HG03460 (cell line): ENCODE measurements at regions not wholly inside any gene's neighbourhood (a gene's known extent, or its start where the extent isn't known, plus 50 kb on each side); places are given as distances from the start of the nearest gene placed in this dataset.

ENCODE experiments used
- ATAC-seq: cut with Tn5 transposase; IDR thresholded peaks from one replicate; pipeline ENCODE4 v1.9.1; 2021; ENCODE audit not compliant: unreplicated experiment

DNA sequence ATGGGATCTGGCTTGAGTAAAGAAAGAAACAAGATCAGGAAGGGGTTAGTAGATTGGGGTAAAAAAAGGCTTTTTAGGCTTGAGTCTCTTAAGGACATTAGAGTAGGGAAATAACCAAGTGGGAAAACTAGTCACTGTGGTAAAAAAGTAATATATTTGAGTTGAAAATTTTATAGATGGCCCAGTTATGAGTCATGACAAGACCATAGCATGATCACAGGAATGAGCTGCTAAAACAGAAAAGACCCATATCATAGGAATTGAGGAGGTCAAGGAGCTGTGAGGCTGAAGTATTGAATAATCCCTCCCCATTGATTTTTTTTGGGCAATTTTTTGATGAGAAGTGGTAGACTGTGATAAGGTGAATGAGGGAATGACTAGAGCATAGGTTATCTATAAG, 69.2 kb upstream of the TBC1D5 start:
- ATAC-seq = no peak

DNA sequence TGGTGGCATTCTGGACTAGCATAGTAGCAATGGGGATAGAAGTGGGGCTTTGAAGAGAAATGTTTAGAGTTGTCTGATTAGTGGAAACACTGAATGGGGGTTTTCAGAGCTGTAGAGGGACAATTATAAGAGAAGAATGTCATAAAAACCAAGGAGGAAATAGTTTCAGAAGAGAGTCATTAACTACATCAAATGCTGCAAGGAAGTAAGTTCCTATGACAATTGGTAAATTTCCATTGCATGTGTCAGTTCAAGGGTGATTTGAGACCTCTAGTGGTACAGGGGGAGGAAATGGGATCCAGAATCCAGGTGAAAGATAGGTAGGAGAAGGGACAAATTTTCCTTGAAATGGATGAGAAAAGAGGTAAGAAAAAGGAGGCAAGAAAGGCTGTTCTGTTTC, 68.3 kb upstream of the TBC1D5 start:
- no peak for ATAC-seq

DNA sequence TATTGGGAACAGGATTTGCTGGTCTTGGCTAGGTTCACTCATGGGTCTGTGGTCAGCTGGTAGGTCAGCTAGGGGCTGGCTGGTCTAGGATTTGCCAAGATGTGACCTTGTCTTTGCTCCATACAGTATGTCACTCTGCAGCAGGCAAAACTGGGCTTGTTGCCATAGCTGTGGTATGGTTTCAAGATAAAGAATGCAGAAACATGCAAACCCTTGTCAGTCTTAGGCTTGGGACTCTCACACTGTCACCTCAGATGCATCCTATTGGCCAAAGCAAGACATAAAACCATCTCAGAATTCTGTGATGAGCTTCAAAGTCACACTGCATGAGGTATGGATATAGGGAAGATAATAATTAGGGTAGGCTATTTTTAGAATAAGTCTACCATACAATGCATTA, 66.6 kb upstream of the TBC1D5 start:
- ATAC-seq = no peak

DNA sequence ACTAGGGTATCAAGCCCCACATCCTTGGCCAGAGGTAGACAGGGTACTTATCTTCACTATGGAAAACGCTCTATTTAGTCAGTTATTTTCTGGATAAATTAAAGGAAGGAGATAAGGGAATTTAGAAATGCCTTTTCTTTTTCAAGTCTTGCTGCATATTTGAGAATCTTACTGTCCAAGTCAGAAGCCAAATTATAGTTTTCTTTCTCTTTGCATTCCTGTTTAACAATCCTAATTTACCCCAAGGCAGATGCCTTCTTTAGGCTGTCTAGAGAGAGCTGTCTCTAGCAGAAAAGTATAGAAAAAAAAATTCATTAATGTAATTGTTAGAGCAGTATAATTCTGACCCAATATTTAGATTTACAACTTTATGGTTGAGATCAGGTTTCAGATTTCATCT, 64.4 kb upstream of the TBC1D5 start:
- no peak for ATAC-seq

DNA sequence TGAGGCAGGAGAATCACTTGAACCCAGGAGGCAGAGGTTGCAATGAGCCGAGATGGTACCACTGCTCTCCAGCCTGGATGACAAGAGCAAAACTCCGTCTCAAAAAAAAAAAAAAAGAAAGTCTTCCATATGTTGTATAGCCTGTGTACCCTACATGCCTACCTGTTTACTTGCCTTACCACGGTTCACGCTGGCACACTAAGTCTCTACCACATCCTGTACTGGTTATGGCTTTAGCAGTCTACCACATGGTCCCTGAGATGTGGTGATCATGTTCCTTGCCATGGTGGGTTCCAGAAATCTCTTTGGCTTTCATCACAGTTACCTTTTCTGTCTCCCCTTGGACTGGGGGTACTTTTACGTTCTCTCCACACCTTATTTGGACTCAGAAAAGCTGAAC, 63.8 kb upstream of the TBC1D5 start:
- no peak for ATAC-seq

DNA sequence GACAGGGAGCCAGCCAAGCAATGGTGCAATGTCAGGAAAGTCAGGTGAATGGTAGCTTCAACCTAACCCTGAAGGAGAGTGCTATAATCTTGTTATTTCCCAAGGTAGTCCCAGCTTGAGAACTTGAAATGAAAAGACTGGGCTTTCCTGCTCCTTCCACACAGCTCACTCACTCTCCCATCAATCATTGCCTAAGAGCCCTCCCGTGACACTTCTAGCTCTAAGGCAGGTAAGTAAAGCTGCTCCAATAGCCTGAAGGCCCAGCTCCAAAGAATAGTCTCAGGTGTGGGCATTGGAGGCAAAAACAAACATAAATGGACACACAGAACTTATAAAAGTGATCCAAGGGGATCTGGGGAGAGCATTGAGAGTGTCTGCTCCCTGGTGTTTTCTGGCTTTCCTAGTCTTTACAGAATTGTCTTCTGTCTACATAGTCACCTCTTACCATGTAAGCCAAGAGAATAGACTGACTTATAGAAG, 63.1 kb upstream of the TBC1D5 start:
- no peak for ATAC-seq

DNA sequence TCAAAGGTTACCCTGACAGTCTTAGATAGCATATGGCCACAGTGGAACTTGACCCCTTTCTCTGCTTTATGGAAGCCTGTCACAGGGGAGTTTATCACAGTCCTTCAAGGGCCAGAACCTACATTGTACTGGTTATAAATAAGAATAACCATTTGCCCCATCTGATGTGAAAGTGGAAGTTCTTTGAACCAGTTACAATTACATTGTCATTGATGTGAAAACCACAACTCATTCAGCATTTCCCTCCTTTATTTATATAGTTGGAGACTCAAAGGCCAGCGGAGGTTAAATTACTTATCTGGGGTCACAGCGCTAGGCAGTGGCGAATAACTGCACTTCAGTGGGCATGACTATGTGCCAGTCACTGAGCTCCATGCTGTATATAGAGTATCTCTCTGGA, 60.5 kb upstream of the TBC1D5 start:
- ATAC-seq = no peak

DNA sequence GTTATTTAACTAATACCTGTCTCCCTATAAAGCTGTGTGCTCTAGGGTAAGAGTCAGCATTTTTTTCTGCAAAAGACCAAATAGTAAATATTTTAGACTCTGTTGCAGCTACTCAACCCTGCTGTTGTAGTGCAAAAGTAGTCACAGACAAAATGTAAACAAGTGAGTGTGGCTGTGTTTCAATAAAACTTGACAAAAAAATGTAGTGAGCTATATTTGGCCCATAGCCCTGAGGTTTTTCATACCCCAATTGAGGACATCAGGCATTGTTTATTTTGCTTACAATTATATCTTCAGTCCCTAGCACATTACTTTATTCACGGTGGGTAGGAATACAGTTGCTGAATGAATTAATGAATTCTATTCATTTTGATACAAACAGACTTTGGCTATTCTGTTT, 58.7 kb upstream of the TBC1D5 start:
- no peak for ATAC-seq

DNA sequence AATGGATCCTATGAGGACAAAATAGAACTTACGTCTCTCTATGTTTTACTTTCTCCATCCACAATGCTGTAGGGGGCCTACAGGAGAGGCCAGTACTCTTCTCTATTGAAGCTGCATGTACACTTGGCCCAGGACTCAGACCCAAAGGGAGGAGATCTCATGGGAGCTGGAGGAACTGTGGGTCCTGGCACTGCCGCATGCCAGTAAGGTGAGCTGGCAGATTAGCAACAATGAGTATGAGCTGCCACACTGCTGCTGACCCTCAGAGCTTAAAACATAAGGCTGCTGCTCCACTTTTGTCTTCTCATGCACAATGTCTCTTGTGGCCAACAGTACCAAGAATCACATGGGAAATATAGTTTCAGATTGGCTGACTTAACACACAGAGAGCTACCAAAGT, 57.8 kb upstream of the TBC1D5 start:
- ATAC-seq = no peak

DNA sequence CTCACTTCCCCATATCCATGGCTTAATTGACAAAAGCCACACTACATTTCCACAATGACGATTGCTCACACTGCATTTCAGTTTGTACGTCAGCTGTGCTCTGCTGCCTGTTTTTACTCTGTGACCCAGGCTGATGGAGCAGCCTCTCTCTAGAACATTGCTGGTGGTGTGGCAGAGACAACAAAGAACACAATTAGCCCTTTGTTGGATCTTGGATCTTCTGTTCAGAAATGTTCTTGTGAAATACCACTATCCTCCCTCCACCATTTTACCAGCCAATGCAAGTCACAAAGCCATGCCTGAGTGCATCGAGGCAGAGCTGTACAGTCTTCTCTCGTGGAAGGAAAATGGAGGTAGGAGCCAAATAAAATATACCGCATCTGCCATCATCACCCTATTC, 56.9 kb upstream of the TBC1D5 start:
- ATAC-seq = no peak

DNA sequence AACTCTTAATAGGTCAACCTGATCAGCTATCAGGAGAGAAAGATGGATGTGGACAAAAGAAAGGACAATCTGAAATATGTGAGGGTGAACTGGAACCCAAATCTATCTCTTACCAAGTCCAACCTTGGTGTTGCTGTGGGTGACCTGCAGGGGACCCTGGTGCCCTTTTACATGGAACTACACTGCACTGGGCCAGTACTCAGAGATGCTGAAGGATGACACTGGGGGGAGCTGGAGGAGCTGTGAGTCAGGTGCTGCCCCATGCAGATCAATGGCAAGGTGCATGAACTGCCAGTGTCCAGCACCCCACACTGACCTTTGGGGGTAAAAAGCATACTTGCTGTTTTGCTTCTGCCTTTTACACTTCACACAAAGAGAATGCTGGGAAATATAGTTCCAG, 55.6 kb upstream of the TBC1D5 start:
- ATAC-seq = no peak

DNA sequence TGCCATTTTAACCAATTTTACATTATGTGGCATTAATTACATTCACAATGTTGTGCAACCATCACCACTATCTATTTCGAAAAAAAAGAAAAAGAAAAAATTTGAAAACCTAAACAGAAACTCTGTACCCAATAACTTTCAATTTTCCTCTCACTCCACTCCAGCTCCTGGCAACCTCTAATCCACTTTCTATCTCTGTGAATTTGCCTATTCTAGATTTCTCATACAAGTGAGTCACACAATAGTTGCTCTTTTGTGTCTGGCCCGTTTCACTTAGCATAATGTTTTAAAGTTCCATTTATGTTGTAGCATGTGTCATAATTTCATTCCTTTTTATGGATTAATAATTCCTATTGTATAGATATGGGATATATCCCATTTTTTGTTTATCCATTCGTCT, 53.3 kb upstream of the TBC1D5 start:
- ATAC-seq = no peak

DNA sequence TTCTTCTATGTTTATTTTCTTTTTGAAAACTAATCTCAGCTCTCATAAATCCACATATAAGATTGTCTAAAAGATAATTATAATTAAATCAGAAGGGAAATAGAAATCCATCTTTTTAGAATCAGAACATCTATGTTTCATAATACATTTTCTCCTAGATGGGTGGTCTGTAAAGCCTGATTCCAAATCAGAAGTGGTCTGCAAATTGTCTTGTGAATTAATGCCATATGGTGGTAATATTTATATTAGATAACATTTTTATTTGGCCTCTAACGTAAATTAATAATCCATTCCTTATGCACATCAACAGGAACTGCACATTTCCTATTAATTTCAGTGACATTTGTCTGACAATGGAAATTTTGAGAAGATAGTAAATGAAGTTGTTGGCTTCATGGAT, 52.8 kb upstream of the TBC1D5 start:
- ATAC-seq = no peak

DNA sequence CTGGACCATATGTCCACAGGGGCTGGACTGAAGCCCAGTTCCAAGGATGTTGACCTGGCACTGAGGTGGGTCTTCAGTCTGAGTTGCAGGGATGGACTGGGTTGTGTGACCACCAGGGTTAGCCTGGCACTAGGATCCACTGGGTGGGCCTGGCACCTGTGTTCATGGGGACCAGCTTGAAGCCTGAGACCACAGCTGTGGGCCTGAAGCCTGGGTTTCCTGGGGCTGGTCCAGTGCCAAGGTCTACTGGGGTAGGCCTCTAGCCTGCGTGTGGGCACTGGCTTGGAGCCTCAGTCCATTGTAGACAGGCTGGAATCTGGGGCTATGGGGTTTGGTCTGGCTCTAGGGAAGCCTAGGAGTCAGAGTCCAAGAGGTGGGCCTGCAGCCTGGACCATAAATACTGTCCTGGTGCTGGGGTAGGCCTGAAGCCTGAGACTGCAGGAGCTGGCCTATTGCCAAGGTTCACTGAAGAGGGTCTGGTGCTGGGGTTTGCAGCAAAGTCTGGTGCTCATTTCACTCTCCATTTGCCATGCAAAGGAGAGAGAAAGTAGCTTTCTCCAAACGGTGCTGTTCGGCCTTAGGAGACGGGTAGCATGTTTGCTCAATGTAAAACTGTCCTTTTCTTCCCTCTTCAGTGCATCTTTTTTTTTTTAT, 51.2 kb upstream of the TBC1D5 start:
- ATAC-seq = no peak
